ENCODE measurements at regions not wholly inside any gene's neighbourhood (a gene's known extent, or its start where the extent isn't known, plus 50 kb on each side); places are given as distances from the start of the nearest gene placed in this dataset.

- DNase-seq (ENCODE audit: low spot score), result no peak
Measured at GRCh38 chr9:38158628-38159027, 89.6 kb upstream of the SHB start.

GRCh38 chr9:38157711-38158110, 88.7 kb upstream of the SHB start:
- DNase-seq (ENCODE audit: low spot score), result no peak

GRCh38 chr9:38154501-38155421, 85.7 kb upstream of the SHB start:
- DNase-seq (ENCODE audit: low spot score), result no peak

GRCh38 chr9:38153910-38154291, 84.9 kb upstream of the SHB start:
- no peak for DNase-seq (ENCODE audit: low spot score)

GRCh38 chr9:38153152-38153909, 84.3 kb upstream of the SHB start:
- no peak for DNase-seq (ENCODE audit: low spot score)

- no peak for DNase-seq (ENCODE audit: low spot score)
Measured at GRCh38 chr9:38149647-38150046, 80.6 kb upstream of the SHB start.

- no peak for DNase-seq (ENCODE audit: low spot score)
Measured at GRCh38 chr9:38146844-38147243, 77.8 kb upstream of the SHB start.

- DNase-seq (ENCODE audit: low spot score), result no peak
Measured at GRCh38 chr9:38145526-38146053, 76.6 kb upstream of the SHB start.

GRCh38 chr9:38144421-38144820, 75.4 kb upstream of the SHB start:
- DNase-seq (ENCODE audit: low spot score), result peak; percentile 51

GRCh38 chr9:38141746-38142591, 72.9 kb upstream of the SHB start:
- DNase-seq (ENCODE audit: low spot score), result peak; percentile 79

- no peak for DNase-seq (ENCODE audit: low spot score)
Measured at GRCh38 chr9:38138276-38138675, 69.2 kb upstream of the SHB start.

- no peak for DNase-seq (ENCODE audit: low spot score)
Measured at GRCh38 chr9:38137342-38137741, 68.3 kb upstream of the SHB start.

GRCh38 chr9:38136386-38136785, 67.4 kb upstream of the SHB start:
- DNase-seq (ENCODE audit: low spot score), result no peak

- DNase-seq (ENCODE audit: low spot score), result no peak
Measured at GRCh38 chr9:38134611-38135237, 65.7 kb upstream of the SHB start.

GRCh38 chr9:38133595-38133994, 64.6 kb upstream of the SHB start:
- DNase-seq (ENCODE audit: low spot score), result no peak

- no peak for DNase-seq (ENCODE audit: low spot score)
Measured at GRCh38 chr9:38132956-38133355, 63.9 kb upstream of the SHB start.

- no peak for DNase-seq (ENCODE audit: low spot score)
Measured at GRCh38 chr9:38131729-38132128, 62.7 kb upstream of the SHB start.

GRCh38 chr9:38130724-38131123, 61.7 kb upstream of the SHB start:
- no peak for DNase-seq (ENCODE audit: low spot score)

GRCh38 chr9:38129366-38129765, 60.3 kb upstream of the SHB start:
- DNase-seq (ENCODE audit: low spot score), result no peak

- DNase-seq (ENCODE audit: low spot score), result no peak
Measured at GRCh38 chr9:38128752-38129270, 59.8 kb upstream of the SHB start.

- no peak for DNase-seq (ENCODE audit: low spot score)
Measured at GRCh38 chr9:38127271-38127839, 58.3 kb upstream of the SHB start.

All from AG08395 (cell line).